Prostate gland (tissue), 2 donors: ENCODE measurements at regions not wholly inside any gene's neighbourhood (a gene's known extent, or its start where the extent isn't known, plus 50 kb on each side); places are given as distances from the start of the nearest gene placed in this dataset.

ENCODE experiments used
- DNase-seq: peaks from one replicate; pipeline ENCODE4 v3.0.0-alpha.2; 2019; ENCODE audit warnings: low spot score
- H3K27ac ChIP-seq, 2 donors: fragments of 200-600 bp; sonication (generic); 2 replicates each; pipeline ENCODE4 v1.5.1; 2017 to 2019
- H3K27me3 ChIP-seq: fragments of 200-600 bp; sonication (generic); replicated peaks from 2 replicates; pipeline ENCODE4 v1.5.1; 2019; ENCODE audit not compliant: insufficient read depth
- H3K36me3 ChIP-seq, 2 donors: fragments of 200-600 bp; sonication (generic); 1 replicate in 1 of 2; 2 replicates in 1 of 2; pipeline versions ENCODE4 v1.5.1 to v1.8.1; 2017 to 2019
- H3K4me1 ChIP-seq: fragments of 200-600 bp; sonication (generic); replicated peaks from 2 replicates; pipeline ENCODE4 v1.5.1; 2019
- H3K4me3 ChIP-seq, 2 donors: fragments of 200-600 bp; sonication (generic); 2 replicates each; pipeline ENCODE4 v1.5.1; 2017 to 2019
- H3K9me3 ChIP-seq: fragments of 200-600 bp; sonication (generic); 2 replicates; pipeline ENCODE4 v1.5.1; 2017
- CTCF ChIP-seq, 4 experiments: fragments of 200-600 bp in 2 of 4; fragments of 450-650 bp in 2 of 4; sonication (generic) in 2 of 4; IDR thresholded peaks; 1 replicate in 3 of 4; 2 replicates in 1 of 4; pipeline ENCODE4 v1.5.1; 2016 to 2019; ENCODE audit warnings: antibody characterized with exemption in 4 of 4, mild to moderate bottlenecking in 2 of 4, moderate library complexity in 2 of 4
- POLR2A ChIP-seq: fragments of 450-650 bp; IDR thresholded peaks from one replicate; pipeline ENCODE4 v1.6.1; 2016; ENCODE audit warnings: antibody characterized with exemption, mild to moderate bottlenecking
- POLR2AphosphoS5 ChIP-seq: sonication (generic); formaldehyde crosslinking; IDR thresholded peaks from one replicate; pipeline ENCODE4 v1.6.1; 2017; ENCODE audit warnings: antibody characterized with exemption
- WGBS: methylation state at CpG from one replicate; pipeline ENCODE4 v1.1.5; 2018; 5-methylcytosine and 5-hydroxymethylcytosine counted together
- intact Hi-C: fragments of 100-400 bp; cut with DNase I; formaldehyde crosslinking; loops from one replicate; pipeline ENCODE4 v1.14.2; 2022

GRCh38 chr12:124096869-124097434 lies 123.9 kb downstream of the ZNF664 start:
- no peak for TF ChIP-seq CTCF (IDR thresholded peaks at IDR 0.05)
- TF ChIP-seq POLR2AphosphoS5: no peak
- Histone ChIP-seq H3K4me3 (no peak overlapping the region), H3K27ac (no peak overlapping the region)

DNA sequence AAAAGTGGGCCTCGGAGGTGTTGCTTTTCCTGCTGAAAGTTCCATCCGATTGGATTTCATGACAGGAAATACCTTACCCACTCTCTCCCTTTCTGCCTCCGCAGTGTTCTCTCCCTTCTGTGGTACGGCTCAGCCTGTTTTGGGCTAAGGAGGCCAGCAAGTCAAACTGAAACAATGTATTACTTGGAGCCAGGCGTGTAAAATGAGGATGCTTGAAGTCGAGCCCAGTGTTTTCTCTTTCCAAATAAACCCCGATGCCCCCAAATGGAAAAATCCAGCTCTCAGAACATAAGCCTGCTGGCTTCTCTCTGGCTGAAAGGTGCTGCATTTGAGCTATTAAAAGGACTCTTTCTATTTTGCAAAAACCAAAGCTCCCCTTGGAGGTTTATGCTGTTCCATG lies 124.7 kb downstream of the ZNF664 start:
- intact Hi-C loops: no loop called here
- Histone ChIP-seq H3K9me3 (no peaks in the 10 kb centered on the region), H3K36me3 (no peaks in the 10 kb centered on the region), H3K27me3 (no peaks in the 10 kb centered on the region), H3K4me1 (no peaks in the 10 kb centered on the region), H3K4me3 (no peak overlapping the region), H3K27ac (no peak overlapping the region)
- TF ChIP-seq POLR2AphosphoS5 (no peak), POLR2A (no peak), CTCF (IDR thresholded peaks at IDR 0.05) (no peak)
- DNase-seq: no peak
- WGBS: 15% methylated on average over 7 of the region's 7 CpGs

More at GRCh38 chr12:124096869-124097434, 123.9 kb downstream of the ZNF664 start:
- Histone ChIP-seq H3K4me1 (no peaks in the 10 kb centered on the region), H3K36me3 (no peaks in the 10 kb centered on the region), H3K9me3 (no peaks in the 10 kb centered on the region), H3K27me3 (no peaks in the 10 kb centered on the region)
- WGBS: 83% methylated on average over 10 of the region's 10 CpGs
- intact Hi-C loops: no loop called here
- DNase-seq: no peak

DNA sequence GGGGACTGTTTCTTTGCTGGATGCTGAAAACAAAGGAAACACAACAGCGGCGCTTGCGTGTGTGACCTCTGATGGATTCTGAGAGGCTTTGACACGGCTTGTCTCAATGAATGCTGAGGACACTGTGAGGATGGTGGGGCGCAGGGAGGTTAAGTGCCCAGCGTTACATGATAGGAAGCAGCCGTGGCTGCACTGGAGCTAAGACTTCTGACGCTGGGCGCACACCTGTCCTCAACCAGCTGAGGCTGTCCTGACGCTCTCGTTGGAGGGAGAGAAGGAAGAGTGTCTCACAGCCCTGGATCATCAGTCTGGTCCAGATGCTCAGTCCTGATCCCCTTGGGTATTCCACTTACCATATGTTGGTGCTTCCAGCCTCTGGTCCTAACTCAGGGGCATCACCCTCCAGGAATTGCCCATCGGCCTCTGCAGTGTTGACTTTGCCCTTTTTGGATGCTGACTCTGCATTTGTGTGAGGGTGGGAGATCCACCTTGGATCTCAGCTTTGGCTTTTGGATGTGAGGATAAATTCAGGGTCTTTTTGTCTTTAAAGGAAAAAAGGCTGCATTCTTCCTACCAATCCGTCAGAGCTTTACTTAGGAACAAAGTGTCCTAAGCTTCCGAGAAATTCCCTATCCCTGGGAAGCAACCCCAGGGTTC lies 125.2 kb downstream of the ZNF664 start:
- H3K36me3 ChIP-seq: no peaks in the 10 kb centered on the region
- DNase-seq: no peak
- no peak overlapping the region for H3K4me3 ChIP-seq
- H3K27me3 ChIP-seq: no peaks in the 10 kb centered on the region
- H3K27ac ChIP-seq: no peak overlapping the region
- no peaks in the 10 kb centered on the region for H3K4me1 ChIP-seq
- WGBS: 65% methylated on average over 14 of the region's 14 CpGs
- intact Hi-C loops: no loop called here
- no peaks in the 10 kb centered on the region for H3K9me3 ChIP-seq
- no peak for TF ChIP-seq POLR2AphosphoS5
- no peak for TF ChIP-seq POLR2A
- no peak for TF ChIP-seq CTCF (IDR thresholded peaks at IDR 0.05)

DNA sequence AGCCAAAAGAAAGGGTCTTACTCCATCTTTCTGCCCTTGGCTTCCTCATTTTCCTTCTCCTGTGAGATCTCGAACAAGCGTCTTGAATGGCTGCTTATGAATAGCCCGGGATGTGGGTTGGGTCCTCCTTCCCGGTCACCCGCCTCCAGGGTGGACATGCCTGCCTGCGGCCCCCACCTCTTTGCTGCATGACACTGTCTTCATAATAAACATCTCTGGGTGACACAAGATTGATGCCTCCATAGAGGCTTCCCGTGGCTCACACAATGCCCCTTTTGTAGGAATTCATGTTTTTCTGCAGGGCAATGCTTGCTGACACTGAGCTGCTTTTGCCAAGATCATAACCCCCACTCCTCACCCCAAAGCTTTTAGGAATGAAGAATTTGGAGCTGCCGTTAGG lies 125.9 kb downstream of the ZNF664 start:
- H3K27me3 ChIP-seq: no peaks in the 10 kb centered on the region
- no peaks in the 10 kb centered on the region for H3K36me3 ChIP-seq
- intact Hi-C loops: no loop called here
- no peak overlapping the region for H3K27ac ChIP-seq
- WGBS: 71% methylated on average over 8 of the region's 8 CpGs
- H3K4me1 ChIP-seq: no peaks in the 10 kb centered on the region
- no peak overlapping the region for H3K4me3 ChIP-seq
- DNase-seq: no peak
- TF ChIP-seq CTCF (IDR thresholded peaks at IDR 0.05) (no peak), POLR2AphosphoS5 (no peak), POLR2A (no peak)
- no peaks in the 10 kb centered on the region for H3K9me3 ChIP-seq

- Histone ChIP-seq H3K4me3 (no peak overlapping the region), H3K27ac (no peak overlapping the region), H3K36me3 (no peaks in the 10 kb centered on the region), H3K9me3 (no peaks in the 10 kb centered on the region), H3K27me3 (no peaks in the 10 kb centered on the region), H3K4me1 (no peaks in the 10 kb centered on the region)
- TF ChIP-seq POLR2A (no peak), POLR2AphosphoS5 (no peak), CTCF (IDR thresholded peaks at IDR 0.05) (no peak)
- intact Hi-C loops: no loop called here
- DNase-seq: no peak
- 91% methylated on average over 16 of the region's 16 CpGs for WGBS
Measured at GRCh38 chr12:124099661-124100060, 126.6 kb downstream of the ZNF664 start.
